T-helper 2 cell (primary cell): ENCODE measurements at regions not wholly inside any gene's neighbourhood (a gene's known extent, or its start where the extent isn't known, plus 50 kb on each side); places are given as distances from the start of the nearest gene placed in this dataset.

Source experiments
- DNase-seq, 5 experiments: peaks; one replicate each; pipeline versions ENCODE4 v3.0.0 to v3.0.0-alpha.2; 2012 to 2022

- DNase-seq = no peak
Observed at GRCh38 chr2:181114021-181114420, 133.6 kb downstream of the UBE2E3 start.

- DNase-seq = no peak
Observed at GRCh38 chr2:181116261-181116660, 135.9 kb downstream of the UBE2E3 start.

- DNase-seq = no peak
Observed at GRCh38 chr2:181117206-181117925, 137.0 kb downstream of the UBE2E3 start.

DNA sequence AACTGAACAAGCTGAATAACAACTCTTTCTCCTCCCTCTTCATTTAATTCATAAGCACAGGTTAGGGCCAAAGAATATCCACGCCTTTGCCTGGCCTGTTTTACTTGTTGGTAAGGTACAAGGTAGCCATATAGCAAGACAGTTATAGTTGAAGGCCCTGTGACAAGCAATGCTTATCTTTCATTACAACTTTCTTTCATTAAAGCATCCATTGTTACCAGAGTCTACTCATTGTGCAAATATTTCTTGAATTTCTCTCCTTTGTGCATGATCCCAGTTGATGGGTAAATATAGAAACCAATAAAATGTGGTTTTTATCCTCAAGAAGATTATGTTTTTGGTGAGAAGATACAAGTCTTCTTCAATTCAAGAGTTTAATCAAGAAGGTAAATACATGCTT lies 140.2 kb downstream of the UBE2E3 start:
- DNase-seq = no peak

- DNase-seq = no peak
Observed at GRCh38 chr2:181121996-181122395, 141.6 kb downstream of the UBE2E3 start.

DNA sequence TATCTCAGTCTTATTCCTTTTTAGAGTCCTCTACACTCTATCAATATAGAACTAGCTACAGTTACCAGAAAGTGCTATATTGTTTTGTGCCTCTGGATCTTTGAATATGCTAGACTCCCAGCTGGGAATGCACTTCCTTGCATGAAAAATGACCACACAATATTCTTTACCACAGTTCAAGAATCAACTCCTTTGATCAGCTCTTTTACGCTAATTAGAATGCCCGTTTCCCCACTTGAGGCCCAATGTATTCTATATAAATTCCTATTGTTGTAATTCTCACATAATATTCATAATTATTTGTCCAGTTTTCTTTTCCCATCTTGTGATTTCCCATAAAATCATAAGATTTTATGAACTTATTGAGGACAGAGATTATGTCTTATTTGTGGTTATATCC lies 142.2 kb downstream of the UBE2E3 start:
- DNase-seq = no peak

- peak in 4 of 5 experiments; percentile 4 to 91 (median 45) for DNase-seq
Observed at GRCh38 chr2:181123798-181124231, 143.4 kb downstream of the UBE2E3 start.

DNA sequence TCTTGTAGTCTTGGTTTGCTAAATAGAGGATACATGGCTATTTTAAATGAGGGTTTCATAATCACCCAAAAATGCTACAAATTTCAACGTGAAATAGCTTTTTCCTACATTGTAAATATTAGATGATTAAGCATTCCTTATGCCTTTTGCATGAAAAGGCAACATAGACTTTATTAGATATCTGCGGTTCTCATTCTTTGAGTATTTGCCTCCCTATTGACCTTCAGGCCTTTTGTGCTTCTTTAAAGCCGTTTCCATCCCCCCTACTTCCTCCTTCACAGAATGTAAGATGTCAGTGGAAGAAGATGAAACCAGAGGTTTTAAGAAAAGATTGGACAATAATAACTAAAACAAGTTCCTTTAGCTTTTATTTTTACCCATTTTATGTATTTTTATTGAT lies 144.1 kb downstream of the UBE2E3 start:
- DNase-seq = no peak

- DNase-seq = no peak
Observed at GRCh38 chr2:181125359-181125758, 145.0 kb downstream of the UBE2E3 start.

DNA sequence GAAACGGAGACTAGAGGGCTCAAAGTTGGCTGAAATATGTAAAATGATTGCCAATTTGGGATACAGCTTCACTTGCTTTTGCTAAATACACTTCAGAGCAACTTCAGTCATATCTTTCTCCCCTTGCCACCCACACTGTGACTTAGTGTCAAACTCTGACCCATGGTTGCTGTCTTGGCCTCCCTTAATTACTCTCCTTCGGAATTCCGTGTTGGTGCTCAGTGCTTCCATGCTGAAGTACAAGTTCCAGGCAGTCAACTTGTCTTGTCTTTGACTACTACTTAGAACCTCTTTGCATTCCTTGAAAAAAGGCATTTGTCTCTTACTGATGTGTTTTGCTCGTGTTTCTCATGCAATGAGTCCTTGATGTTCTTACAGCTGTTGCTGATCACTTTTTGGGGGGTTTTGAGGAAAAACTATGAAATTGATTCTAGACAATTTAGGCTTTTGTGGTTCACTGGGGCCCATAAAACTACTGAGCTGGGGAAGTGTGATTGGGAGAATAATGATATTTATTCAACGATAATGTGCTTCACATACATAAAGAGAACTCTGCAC lies 146.0 kb downstream of the UBE2E3 start:
- no peak for DNase-seq

- DNase-seq = peak in 1 of 5 experiments; percentile 46
Observed at GRCh38 chr2:181128199-181128598, 147.8 kb downstream of the UBE2E3 start.

DNA sequence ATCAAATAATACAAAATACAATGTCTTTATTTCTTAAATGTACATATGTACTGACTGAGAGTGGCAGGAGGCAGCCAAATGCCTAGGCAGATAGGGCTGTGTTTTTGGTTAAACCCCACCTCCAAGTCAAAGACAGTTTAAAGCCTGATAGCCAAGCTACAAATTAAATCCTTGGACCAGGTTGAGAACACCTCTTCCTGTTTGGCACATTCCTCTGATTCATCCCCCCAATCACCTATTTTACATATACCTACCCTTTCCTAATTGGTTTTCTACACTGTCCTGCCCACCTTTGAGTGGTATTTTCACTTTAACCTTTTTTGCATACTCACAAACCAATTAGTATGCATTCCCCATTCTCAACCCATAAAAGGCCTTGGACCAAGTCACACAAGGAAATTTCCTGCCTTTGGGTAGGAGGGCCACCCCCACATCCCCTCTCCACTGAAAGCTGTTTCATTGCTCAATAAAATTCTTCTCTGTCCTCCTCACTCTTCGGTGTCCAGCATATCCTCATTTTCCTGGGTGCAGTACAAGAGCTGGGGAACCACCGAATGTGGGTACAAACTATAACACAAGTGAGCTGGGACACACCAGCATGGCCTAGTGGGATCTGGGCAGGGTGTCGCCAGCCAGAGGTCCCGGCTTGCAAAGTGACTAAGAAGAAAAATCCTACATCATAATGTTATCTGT lies 149.1 kb downstream of the UBE2E3 start:
- no peak for DNase-seq

DNA sequence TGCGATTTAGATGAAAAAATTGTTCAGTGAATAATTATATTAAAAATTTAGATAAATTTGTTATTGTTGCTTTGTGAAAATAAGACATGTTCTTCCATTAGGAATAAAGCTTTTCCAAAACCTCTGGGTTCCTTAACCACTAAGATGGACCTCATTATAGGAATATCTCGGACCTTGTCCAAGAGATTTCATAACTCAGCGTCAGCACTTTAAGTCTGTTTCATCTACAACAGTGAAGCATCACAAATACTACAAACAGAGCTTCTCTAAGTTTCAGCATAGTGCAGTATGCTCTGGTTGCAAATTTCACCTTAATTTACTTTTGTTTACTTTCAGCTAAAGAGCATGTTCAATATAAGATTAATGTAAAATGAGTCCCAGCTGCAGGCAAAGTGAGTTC lies 150.3 kb downstream of the UBE2E3 start:
- no peak for DNase-seq

DNA sequence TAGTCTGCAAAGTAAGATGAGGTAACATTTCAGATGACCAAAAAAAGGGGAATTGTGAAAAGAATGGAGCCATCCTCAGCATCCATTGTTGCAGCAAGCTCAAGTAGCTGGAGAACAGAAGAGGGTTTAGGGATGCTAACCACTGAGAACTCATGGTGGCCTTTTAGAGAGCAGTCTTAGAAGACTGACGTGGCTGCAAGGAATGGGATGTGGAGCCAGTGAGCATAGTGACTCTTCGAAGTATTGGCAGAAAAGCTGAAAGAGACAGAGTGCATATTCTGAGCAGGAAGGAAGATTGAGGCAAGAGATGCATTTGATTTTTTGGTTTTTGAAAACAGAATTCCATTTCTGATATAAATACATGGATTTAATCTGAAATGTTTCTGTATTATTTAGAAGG lies 151.2 kb downstream of the UBE2E3 start:
- no peak for DNase-seq

- no peak for DNase-seq
Observed at GRCh38 chr2:181138816-181139215, 158.4 kb downstream of the UBE2E3 start.

GRCh38 chr2:181139831-181140230 lies 159.4 kb downstream of the UBE2E3 start:
- no peak for DNase-seq

DNA sequence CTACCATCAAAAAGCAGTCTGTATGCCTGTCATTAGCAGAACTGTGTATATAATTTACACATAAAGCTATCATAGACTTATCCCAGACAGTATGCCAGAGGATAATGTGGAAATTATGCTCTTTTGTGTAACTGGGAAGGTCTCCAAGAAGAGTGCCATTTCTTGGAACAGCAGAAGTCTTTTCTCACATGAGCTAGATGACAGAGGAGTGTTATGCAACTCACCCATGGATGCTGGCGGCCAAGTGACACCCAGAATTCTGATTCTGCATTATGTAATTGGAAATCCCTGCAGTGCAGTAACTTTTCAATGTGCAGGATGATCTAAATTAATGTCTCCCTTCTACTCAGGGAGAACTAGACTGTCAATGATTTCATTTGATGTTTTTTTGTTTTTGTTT lies 160.0 kb downstream of the UBE2E3 start:
- DNase-seq = no peak

DNA sequence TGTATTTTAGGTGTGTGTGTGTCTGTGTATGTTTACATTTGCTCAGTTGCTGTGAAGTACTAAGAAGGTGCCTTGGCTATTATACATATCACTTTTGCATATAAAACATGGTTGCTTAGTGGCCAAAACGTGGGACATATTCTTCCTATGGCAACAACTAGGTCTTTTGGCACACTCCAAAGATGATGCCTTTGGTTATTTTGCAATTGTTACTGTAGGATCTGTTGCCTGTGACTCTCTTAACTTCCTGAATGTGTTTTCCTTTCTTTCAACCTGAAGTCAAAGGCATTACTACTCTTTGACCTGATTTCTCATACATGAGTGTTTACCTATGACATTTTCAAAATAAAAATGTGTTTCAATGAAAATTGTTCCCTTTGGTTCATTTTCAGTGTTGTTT lies 160.5 kb downstream of the UBE2E3 start:
- DNase-seq = no peak

DNA sequence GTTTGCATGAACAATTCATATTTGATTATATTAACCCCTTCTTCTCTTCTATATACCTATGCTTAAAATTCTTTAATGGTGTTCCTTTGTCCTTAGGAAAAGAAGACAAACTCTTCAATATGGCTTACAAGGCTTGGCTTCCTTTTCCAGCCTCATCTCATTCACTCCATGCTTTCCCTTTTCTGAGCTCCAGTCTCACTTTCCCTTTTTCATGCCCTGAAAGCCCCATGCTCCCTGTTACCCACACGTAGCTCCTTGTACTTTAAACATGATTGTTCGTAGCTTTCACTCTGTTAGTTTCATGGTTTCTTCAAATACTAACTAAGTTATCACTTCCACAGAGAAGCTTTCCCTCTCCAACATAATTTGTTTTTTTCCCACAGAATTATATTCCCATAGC lies 161.3 kb downstream of the UBE2E3 start:
- no peak for DNase-seq

- DNase-seq = no peak
Observed at GRCh38 chr2:181142514-181142913, 162.1 kb downstream of the UBE2E3 start.

GRCh38 chr2:181143790-181144300 lies 163.4 kb downstream of the UBE2E3 start:
- peak in 2 of 5 experiments; percentile 12 to 39 for DNase-seq

DNA sequence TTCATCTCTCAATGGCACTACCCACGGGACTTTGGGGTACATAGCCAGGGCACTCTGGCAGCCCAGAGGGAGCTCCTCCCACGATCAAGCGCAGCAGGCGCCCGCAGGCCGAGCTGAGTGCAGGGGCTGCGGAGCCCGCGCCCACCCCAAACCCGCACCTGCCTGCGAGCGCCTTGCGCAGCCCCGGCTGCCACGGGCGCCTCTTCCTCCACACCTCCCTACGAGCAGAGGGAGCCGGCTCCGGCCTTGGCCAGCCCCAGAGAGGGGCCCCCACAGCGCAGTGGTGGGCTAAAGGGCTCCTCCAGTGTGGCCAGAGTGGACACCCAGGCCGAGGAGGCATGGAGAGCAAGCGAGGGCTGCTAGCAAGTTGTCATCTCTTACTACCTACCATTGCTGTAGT lies 165.2 kb downstream of the UBE2E3 start:
- no peak for DNase-seq

DNA sequence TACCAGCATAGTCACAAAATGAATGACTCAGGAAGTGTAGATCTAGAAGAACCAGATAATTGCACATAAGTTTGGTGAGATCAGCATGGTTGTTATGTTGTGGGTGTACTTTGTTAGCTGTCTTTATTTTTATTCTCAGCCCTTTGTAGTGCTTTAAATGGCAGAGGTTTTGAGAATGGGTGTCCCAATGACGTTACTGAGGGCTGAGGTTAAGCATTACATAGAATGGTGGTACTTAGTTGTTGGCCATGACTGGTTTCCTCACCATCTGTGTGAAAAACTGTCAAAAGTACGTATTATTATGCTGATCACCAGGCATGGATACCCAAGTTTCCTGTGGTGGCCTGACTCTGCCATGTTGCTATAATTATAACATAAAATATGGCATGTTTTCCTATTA lies 165.8 kb downstream of the UBE2E3 start:
- peak in 1 of 5 experiments; percentile 39 for DNase-seq

DNA sequence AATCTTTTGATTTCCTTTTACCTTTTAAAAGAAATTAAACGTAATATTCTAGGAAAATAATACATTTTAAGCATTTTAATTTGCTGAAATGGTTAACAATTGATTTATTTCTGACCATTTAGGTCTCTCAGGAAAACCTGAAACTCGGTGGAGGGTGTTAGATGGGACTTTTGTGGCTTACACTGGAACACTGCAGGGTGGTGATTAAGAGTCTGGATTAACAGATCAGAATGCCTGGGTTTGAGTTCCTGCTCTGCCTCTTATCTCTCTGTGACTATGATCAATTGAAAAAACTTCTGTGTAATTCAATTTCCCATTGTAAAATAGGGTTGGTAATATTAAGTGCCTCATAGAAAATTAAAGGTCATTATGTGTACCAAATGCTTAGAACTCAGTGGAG lies 168.7 kb downstream of the UBE2E3 start:
- no peak for DNase-seq
